ENCODE measurements at regions not wholly inside any gene's neighbourhood (a gene's known extent, or its start where the extent isn't known, plus 50 kb on each side); places are given as distances from the start of the nearest gene placed in this dataset.

- ATAC-seq (no peak), DNase-seq (ENCODE audit: low spot score) (no peak)
- TF ChIP-seq NR2C2 (CRISPR knock-in tag; IDR thresholded peaks at IDR 0.05), result no peak
- TF ChIP-seq RORB (CRISPR knock-in tag; IDR thresholded peaks at IDR 0.05), result no peak
- no peak for TF ChIP-seq ATF1 (CRISPR knock-in tag; IDR thresholded peaks at IDR 0.05)
- no peak for TF ChIP-seq JUN (CRISPR knock-in tag; IDR thresholded peaks at IDR 0.05)
- no peak for TF ChIP-seq PRDM15 (CRISPR knock-in tag; IDR thresholded peaks at IDR 0.05)
- no peak for TF ChIP-seq PREB (CRISPR knock-in tag; IDR thresholded peaks at IDR 0.05; ENCODE audit: borderline replicate concordance)
- no peak for TF ChIP-seq ZNF671 (CRISPR knock-in tag; IDR thresholded peaks at IDR 0.05)
- TF ChIP-seq PRRX2 (CRISPR knock-in tag; IDR thresholded peaks at IDR 0.05), result no peak
- TF ChIP-seq MXD4 (CRISPR knock-in tag; IDR thresholded peaks at IDR 0.05; ENCODE audit: borderline replicate concordance), result no peak
- TF ChIP-seq ZNF532 (CRISPR knock-in tag; IDR thresholded peaks at IDR 0.05; ENCODE audit: borderline replicate concordance), result no peak
- no peak for TF ChIP-seq FOXP4 (CRISPR knock-in tag; IDR thresholded peaks at IDR 0.05)
- TF ChIP-seq SMAD3 (CRISPR knock-in tag; IDR thresholded peaks at IDR 0.05; ENCODE audit: borderline replicate concordance), result no peak
- TF ChIP-seq ZNF396 (CRISPR knock-in tag; IDR thresholded peaks at IDR 0.05; ENCODE audit: borderline replicate concordance), result no peak
- no peak for TF ChIP-seq GRHL2 (CRISPR knock-in tag; IDR thresholded peaks at IDR 0.05; ENCODE audit: insufficient replicate concordance, severe bottlenecking)
- no peak for TF ChIP-seq ZNF232 (CRISPR knock-in tag; IDR thresholded peaks at IDR 0.05)
- TF ChIP-seq ERG (CRISPR knock-in tag; IDR thresholded peaks at IDR 0.05), result no peak
- no peak for TF ChIP-seq ZNF219 (CRISPR knock-in tag; IDR thresholded peaks at IDR 0.05; ENCODE audit: borderline replicate concordance)
- TF ChIP-seq TEAD4 (CRISPR knock-in tag; IDR thresholded peaks at IDR 0.05), result no peak
- no peak for TF ChIP-seq FOXK1 (CRISPR knock-in tag; IDR thresholded peaks at IDR 0.05)
- Mint-ChIP-seq H3K36me3 (peaks cover 11% of the 10 kb centered on the region), H3K4me1 (peaks cover 36% of the 10 kb centered on the region), H3K27ac (no peak overlapping the region), H3K27me3 (ENCODE audit: low read depth) (no peaks in the 10 kb centered on the region), H3K4me3 (no peak overlapping the region), H3K9me3 (peaks cover 13% of the 10 kb centered on the region)
- POLR2A ChIA-PET, result no interaction called here
- CTCF ChIA-PET, result no interaction called here
Observed at GRCh38 chr4:124455671-124456070, 256.9 kb downstream of the ANKRD50 start.

All from WTC11 (cell line).